HL-60/S4 treated with phorbol 12-myristate 13-acetate at 8.2 ng/mL for 4 days and 3 days (cell line): ENCODE measurements at regions not wholly inside any gene's neighbourhood (a gene's known extent, or its start where the extent isn't known, plus 50 kb on each side); places are given as distances from the start of the nearest gene placed in this dataset.
"Not testable (repeated sequence)": the region's sequence is repeated elsewhere in the genome, so short reads cannot be mapped to it uniquely, and the experiment has no call there.

Experiments
- in situ Hi-C: fragments of 300-500 bp; cut with MboI; formaldehyde crosslinking; loops from 2 replicates; pipeline ENCODE4 v1.15.0; 2022; ENCODE audit warnings: low sequenced_read_pairs

- in situ Hi-C loops = no loop called here
These were observed 114.1 kb downstream of the RAB38 start for GRCh38 chr11:88061111-88061510.

DNA sequence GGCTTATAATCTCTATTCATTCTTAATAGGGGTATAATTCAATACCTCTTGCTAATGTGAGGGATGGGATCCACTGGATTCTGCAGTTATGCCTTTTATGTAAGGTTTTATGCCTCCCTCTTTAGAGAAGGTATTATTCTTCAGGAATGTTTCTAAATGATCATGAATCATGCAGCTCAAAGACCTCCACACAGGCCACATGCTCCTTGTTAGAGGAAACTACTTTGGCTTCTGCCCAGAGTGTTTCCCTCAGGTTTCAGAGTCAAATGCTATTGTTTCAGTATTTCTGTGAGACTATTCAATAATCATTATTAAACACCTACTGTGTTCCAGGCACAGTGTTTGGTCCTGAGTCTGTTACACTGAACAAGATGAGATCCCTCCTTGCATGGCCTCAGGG, 115.9 kb downstream of the RAB38 start:
- in situ Hi-C loops = no loop called here

- in situ Hi-C loops = no loop called here
These were observed 123.8 kb downstream of the RAB38 start for GRCh38 chr11:88051396-88051795.

DNA sequence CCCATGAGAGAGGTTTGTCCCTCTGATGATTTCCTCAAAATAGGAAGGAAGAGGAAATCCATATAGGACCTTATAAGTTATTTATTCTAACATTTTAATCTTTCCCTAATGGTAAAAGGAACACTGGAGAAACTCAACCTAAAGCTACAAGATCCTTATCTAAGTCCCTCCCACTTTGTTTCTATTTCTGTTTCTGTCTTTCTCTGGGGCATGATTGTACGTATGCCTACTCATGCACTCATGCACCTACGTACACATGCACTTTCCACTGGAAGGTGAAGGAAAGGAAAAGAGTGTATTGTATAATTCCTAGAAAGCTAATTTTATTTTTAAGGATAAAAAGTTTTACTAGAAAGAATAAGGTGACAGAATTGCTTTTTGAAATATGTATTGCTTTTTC, 125.0 kb downstream of the RAB38 start:
- in situ Hi-C loops = no loop called here

DNA sequence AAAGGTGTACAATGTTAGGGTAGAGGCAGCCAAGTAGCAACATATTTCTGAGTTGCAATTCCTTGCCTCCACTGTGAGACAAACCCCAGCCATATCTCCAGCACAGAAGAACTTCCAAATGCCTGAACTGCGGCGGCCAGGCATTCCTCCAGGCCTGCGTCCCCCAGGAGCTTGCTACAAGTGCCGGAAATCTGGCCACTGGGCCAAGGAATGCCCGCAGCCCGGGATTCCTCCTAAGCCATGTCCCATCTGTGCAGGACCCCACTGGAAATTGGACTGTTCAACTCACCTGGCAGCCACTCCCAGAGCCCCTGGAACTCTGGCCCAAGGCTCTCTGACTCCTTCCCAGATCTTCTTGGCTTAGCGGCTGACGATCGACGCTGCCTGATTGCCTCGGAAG, 130.0 kb downstream of the RAB38 start:
- in situ Hi-C loops = not testable (repeated sequence)

DNA sequence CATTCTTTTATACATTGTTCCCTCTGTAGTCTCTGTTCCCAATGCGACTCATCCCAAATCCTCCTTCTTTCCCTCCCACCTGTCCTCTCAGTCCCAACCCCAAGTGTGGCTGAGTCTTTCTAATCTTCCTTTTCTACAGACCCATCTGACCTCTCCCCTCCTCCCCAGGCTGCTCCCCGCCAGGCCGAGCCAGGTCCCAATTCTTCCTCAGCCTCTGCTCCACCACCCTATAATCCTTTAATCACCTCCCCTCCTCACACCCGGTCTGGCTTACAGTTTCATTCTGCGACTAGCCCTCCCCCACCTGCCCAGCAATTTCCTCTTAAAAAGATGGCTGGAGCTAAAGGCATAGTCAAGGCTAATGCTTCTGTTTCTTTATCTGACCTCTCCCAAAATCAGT, 130.6 kb downstream of the RAB38 start:
- in situ Hi-C loops = not testable (repeated sequence)

GRCh38 chr11:88043149-88043548, 132.1 kb downstream of the RAB38 start:
- in situ Hi-C loops = no loop called here

GRCh38 chr11:88042647-88043046, 132.6 kb downstream of the RAB38 start:
- in situ Hi-C loops = no loop called here

DNA sequence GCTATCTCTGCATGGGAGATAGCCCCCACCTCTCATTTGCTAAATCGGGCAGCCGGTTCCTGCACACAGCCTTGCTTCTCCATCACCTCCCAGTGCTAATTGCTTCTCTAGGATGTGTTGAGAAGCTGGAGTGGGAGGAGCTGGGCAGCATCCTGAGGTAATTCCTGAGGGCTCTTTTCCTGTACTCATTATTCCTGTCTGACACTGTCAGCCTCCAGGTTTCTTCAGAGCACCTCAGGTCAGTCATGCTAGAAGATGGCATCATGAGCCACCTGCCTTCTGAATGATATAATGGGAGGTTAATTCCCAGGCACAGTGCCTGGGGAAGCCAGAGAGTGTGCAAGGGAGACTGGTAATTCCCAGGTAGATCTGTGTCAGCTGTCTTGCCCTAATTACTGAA, 133.0 kb downstream of the RAB38 start:
- in situ Hi-C loops = no loop called here

GRCh38 chr11:88041679-88042078, 133.6 kb downstream of the RAB38 start:
- in situ Hi-C loops = no loop called here

DNA sequence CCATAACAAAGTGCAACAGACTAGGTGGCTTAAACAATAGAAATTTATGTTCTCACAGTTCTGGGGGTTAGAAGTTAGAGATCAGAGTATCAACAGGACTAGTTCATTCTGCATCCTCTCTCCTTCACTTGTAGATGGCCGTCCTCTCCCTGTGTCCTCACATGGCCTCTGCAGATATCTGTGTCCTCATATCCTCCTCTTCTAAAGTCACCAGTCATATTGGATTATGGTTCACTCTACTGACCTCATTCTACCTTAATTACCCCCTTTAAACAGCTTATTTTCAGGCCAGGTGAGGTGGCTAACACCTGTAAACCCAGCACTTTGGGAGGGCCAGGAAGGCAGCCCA, 135.1 kb downstream of the RAB38 start:
- in situ Hi-C loops = no loop called here

DNA sequence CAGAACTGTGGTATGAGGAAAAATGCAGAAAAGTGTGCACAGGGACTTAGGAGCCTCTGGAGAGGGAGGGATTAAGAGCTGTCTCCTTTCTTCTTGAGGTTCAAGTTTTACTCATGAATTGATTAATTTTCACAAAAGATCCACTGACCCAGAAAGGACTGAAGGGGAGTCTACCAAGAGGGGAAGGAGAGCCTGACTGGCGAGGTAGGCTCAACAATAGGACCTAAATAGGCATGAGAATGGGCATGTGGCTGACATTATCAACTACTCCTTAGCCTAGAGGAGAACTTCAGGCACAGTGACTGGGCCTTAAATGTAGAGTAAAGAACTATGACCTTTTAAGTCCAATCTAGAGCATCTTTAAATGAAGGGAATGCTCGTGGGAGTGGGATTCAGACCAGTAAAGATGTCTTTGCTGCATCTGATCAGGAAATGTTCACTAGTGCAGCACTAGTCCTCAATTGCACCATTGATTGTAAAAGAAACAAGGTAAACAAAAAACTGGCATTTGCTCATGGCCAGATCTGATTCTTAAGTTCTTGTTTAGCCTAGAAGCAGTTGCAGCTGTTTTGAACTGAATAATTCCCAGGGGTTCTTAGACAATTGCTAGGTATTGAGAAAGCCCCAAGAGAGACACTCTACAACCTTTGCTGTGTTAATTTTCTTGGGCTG, 135.6 kb downstream of the RAB38 start:
- in situ Hi-C loops = no loop called here

GRCh38 chr11:88038063-88038462, 137.2 kb downstream of the RAB38 start:
- in situ Hi-C loops = no loop called here

- in situ Hi-C loops = no loop called here
These were observed 138.5 kb downstream of the RAB38 start for GRCh38 chr11:88036701-88037100.

DNA sequence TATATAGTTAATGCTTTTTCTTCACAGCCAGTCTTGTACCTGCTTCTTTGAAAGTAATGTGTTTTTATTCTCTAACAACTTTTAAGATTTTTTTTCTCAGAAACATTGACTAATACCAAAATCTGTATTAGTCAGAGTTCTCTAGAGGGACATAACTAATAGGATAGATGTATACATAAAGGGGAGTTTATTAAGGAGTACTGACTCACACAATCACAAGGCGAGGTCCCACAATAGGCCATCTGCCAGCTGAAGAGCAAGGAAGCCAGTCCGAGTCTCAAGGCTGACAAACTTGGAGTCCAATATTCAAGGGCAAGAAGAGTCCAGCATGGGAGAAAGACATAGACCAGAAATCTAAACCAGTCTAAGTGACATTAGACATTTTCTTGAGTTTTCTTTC, 140.0 kb downstream of the RAB38 start:
- in situ Hi-C loops = no loop called here

GRCh38 chr11:88017666-88018065, 157.6 kb downstream of the RAB38 start:
- in situ Hi-C loops = loop anchor here (25.0 kb wide), 1 partner anchor 520 kb away; no protein-coding TSS in a partner anchor

- in situ Hi-C loops = loop anchor here (25.0 kb wide), 1 partner anchor 521 kb away; no protein-coding TSS in a partner anchor
These were observed 158.7 kb downstream of the RAB38 start for GRCh38 chr11:88016392-88017170.

GRCh38 chr11:88015170-88015569, 160.1 kb downstream of the RAB38 start:
- in situ Hi-C loops = loop anchor here (25.0 kb wide), 1 partner anchor 522 kb away; no protein-coding TSS in a partner anchor

DNA sequence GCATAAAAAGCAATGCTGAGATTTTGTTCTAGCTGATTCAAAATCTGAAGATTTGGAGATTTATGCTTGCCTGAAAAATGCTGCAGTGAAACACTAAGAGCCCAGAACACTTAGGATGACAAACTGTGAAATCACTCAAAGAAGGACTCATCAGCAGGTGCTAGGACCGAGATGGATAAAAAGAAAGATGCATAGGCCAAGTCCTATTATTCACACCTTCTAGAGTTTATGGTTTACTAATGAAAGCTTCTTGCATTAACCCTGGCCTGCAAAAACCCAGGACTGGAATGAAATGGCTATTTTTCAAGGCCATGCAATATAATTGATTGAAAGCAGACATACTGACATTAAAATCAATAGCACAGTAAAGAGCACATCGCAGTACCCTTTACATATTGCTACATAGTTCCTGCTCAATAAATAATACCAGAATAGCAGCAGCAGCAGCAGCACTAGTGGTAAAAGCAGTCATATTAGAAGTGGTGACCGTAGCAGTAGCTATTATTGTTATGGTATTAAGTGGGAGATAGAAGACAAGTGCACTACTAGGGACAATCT, 161.7 kb downstream of the RAB38 start:
- in situ Hi-C loops = loop anchor here (25.0 kb wide), 1 partner anchor 524 kb away; no protein-coding TSS in a partner anchor

- in situ Hi-C loops = loop anchor here (25.0 kb wide), 1 partner anchor 525 kb away; no protein-coding TSS in a partner anchor
These were observed 162.8 kb downstream of the RAB38 start for GRCh38 chr11:88012456-88012855.

- in situ Hi-C loops = no loop called here
These were observed 199.2 kb downstream of the RAB38 start for GRCh38 chr11:87976009-87976408.

DNA sequence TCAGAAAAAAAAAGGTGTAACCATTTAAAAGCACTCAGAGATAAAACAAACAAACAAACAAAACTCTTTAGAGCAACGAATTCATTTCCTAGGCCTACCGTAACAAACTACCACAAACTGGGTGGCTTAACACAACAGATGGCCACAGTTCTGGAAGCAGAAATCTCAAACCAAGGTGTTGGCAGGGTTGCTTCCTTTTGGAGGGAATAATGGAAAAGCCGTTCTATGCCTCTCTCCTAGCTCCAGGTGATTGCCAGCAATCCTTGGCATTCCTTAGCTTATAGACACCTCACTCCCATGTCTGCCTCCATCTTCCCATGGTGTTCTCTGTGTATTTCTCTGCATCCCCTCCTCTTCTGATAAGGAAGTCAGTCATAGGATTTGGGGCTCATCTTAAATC, 200.4 kb downstream of the RAB38 start:
- in situ Hi-C loops = no loop called here
